ENCODE measurements at regions not wholly inside any gene's neighbourhood (a gene's known extent, or its start where the extent isn't known, plus 50 kb on each side); places are given as distances from the start of the nearest gene placed in this dataset.

- Histone ChIP-seq H2BK12ac (ENCODE audit: low read depth, low read length) (no peak overlapping the region), H3K18ac (ENCODE audit: extremely low read depth, low read length) (no peak overlapping the region), H2BK20ac (ENCODE audit: low read length) (no peak overlapping the region), H2BK120ac (replicated peaks; ENCODE audit: low read depth, low read length) (no peak overlapping the region), H3K27me3 (replicated peaks in 1 of 4; ENCODE audit: control insufficient read depth in 3 of 4, extremely low read depth in 1 of 4, insufficient read depth in 3 of 4, low read length in 3 of 4) (no peaks in the 10 kb centered on the region), H4K5ac (ENCODE audit: insufficient read length, low read depth, low read length) (no peak overlapping the region), H4K20me1 (replicated peaks in 1 of 2; ENCODE audit: control insufficient read depth in 1 of 2, insufficient read depth in 2 of 2, low read length in 2 of 2) (no peaks in the 10 kb centered on the region), H3K79me2 (ENCODE audit: control insufficient read depth in 1 of 2, insufficient read depth in 2 of 2, low read length in 2 of 2) (no peaks in the 10 kb centered on the region), H3K4me3 (ENCODE audit: extremely low read depth in 1 of 4, insufficient read depth in 2 of 4, low read depth in 3 of 4, low read length in 4 of 4) (no peak overlapping the region), H2AFZ (ENCODE audit: low read length) (no peak overlapping the region), H3K9me3 (ENCODE audit: insufficient read depth in 2 of 2, low read depth in 1 of 2, low read length in 1 of 2) (no peaks in the 10 kb centered on the region), H4K91ac (replicated peaks; ENCODE audit: insufficient read length, low read length) (no peak overlapping the region), H3K23ac (ENCODE audit: insufficient read length) (no peak overlapping the region), H3K36me3 (ENCODE audit: control insufficient read depth in 2 of 4, insufficient read depth in 4 of 4, low read length in 3 of 4) (no peaks in the 10 kb centered on the region), H3K4me2 (ENCODE audit: insufficient read depth in 1 of 2, low read depth in 2 of 2, low read length in 2 of 2) (no peak overlapping the region), H3K9ac (replicated peaks in 1 of 4; ENCODE audit: extremely low read depth in 1 of 4, low read depth in 3 of 4, low read length in 3 of 4) (no peak overlapping the region), H3K56ac (replicated peaks; ENCODE audit: insufficient read length, low read depth, low read length) (no peak overlapping the region), H3K27ac (ENCODE audit: low read depth, low read length) (no peak overlapping the region), H3K79me1 (ENCODE audit: low read depth, low read length) (no peaks in the 10 kb centered on the region), H2BK15ac (ENCODE audit: low read length) (no peak overlapping the region), H3K4ac (replicated peaks; ENCODE audit: insufficient read length, low read depth, low read length) (no peak overlapping the region), H2BK5ac (ENCODE audit: low read depth, low read length) (no peak overlapping the region), H3K14ac (ENCODE audit: insufficient read length) (no peak overlapping the region), H4K8ac (ENCODE audit: extremely low read depth, insufficient read depth, low read length) (no peak overlapping the region), H2AK5ac (ENCODE audit: low read depth, low read length) (no peak overlapping the region), H3K23me2 (ENCODE audit: low read depth, low read length) (no peaks in the 10 kb centered on the region), H3K4me1 (replicated peaks in 1 of 4; ENCODE audit: control insufficient read depth in 3 of 4, insufficient read depth in 4 of 4, low read length in 3 of 4) (peaks cover 0 to 2% (median 0%) of the 10 kb centered on the region in 4 experiments; a peak in 2 of 7 replicates)
- CTCF ChIA-PET (ENCODE audit: partially characterized antibody), result interaction anchor here (0.8 to 1.2 kb wide), 3 partner anchors 9 to 91 kb away, joined by 3 read pairs; no protein-coding TSS in a partner anchor
- TF ChIP-seq E2F6 (IDR thresholded peaks at IDR 0.05) (no peak), ATF3 (IDR thresholded peaks at IDR 0.05; ENCODE audit: insufficient read depth, low read depth, low read length) (no peak), BACH1 (IDR thresholded peaks at IDR 0.05; ENCODE audit: low read length) (no peak), PHF8 (conservative IDR thresholded peaks at IDR 0.05; ENCODE audit: low read depth, low read length) (no peak), BCL11A (IDR thresholded peaks at IDR 0.05; ENCODE audit: low read depth in 2 of 2, low read length in 2 of 2) (no peak), NANOG (IDR thresholded peaks at IDR 0.05; ENCODE audit: insufficient read depth, low read depth, low read length, poor library complexity, severe bottlenecking) (no peak), MAFK (IDR thresholded peaks at IDR 0.05; ENCODE audit: low read depth, low read length) (no peak), ATF2 (IDR thresholded peaks at IDR 0.05; ENCODE audit: low read length) (no peak), GTF2F1 (IDR thresholded peaks at IDR 0.05; ENCODE audit: borderline replicate concordance, low read depth, low read length) (no peak), POLR2A (IDR thresholded peaks at IDR 0.05; ENCODE audit: control extremely low read depth in 1 of 2, low read depth in 2 of 2, low read length in 2 of 2) (no peak), HDAC6 (IDR thresholded peaks at IDR 0.05; ENCODE audit: low read depth, low read length) (no peak)
- 88% methylated on average over 5 of the region's 5 CpGs; no CpG with 5 or more reads in 1 of the 2 experiments for WGBS, 2 experiments (ENCODE audit: extremely low coverage in 1 of 2, insufficient coverage in 1 of 2, insufficient read length in 1 of 2, insufficient replicate concordance in 2 of 2, low coverage in 1 of 2, low lambda C conversion rate in 2 of 2, missing lambda C conversion rate in 1 of 2)
- DNase-seq (ENCODE audit: low read depth in 1 of 2, low spot score in 2 of 2), result no peak
- POLR2A ChIA-PET (ENCODE audit: partially characterized antibody), result no interaction called here
- no peak for FAIRE-seq
These were observed 168.5 kb downstream of the SCP2D1 start for GRCh38 chr20:18981962-18982539.

All from H1 (cell line).